HEK293 (cell line): ENCODE measurements at regions not wholly inside any gene's neighbourhood (a gene's known extent, or its start where the extent isn't known, plus 50 kb on each side); places are given as distances from the start of the nearest gene placed in this dataset.

Experiments
- CTCF ChIA-PET: fragments of 350-600 bp; formaldehyde crosslinking; extraction: SDS; loops from one replicate; lab custom pipeline; 2021; ENCODE audit warnings: antibody characterized with exemption; lab: Yijun Ruan, JAX
- POLR2A ChIA-PET: fragments of 300-600 bp; formaldehyde crosslinking; extraction: SDS; loops from one replicate; lab custom pipeline; 2020; ENCODE audit warnings: antibody characterized with exemption, inconsistent platforms; lab: Yijun Ruan, JAX
- H3K27ac ChIP-seq: fragments of 200-500 bp; sonication (Bioruptor generic); 2 replicates; pipeline ENCODE4 v1.5.1; 2014; ENCODE audit warnings: low read depth, low read length, control low read depth, inconsistent platforms; ENCODE audit errors: extremely low read depth
- H3K36me3 ChIP-seq, 2 experiments: fragments of 200-500 bp in 1 of 2; sonication (Bioruptor generic) in 1 of 2; 1 replicate in 1 of 2; 2 replicates in 1 of 2; pipeline ENCODE4 v1.5.1; 2014 to 2017; ENCODE audit warnings: inconsistent platforms in 2 of 2, low read length in 2 of 2; ENCODE audit not compliant: control insufficient read depth in 2 of 2, insufficient read depth in 1 of 2
- H3K4me1 ChIP-seq: fragments of 200-500 bp; sonication (Bioruptor generic); 2 replicates; pipeline ENCODE4 v1.5.1; 2014; ENCODE audit warnings: mild to moderate bottlenecking, low read length, inconsistent platforms; ENCODE audit not compliant: control insufficient read depth, insufficient read depth
- H3K4me3 ChIP-seq: 2 replicates; pipeline ENCODE4 v1.5.1; 2011; ENCODE audit warnings: low read depth, mild to moderate bottlenecking, control low read depth, low read length, moderate library complexity
- H3K9me3 ChIP-seq: fragments of 200-500 bp; sonication (Bioruptor generic); 2 replicates; pipeline ENCODE4 v1.5.1; 2014; ENCODE audit warnings: low read depth, low read length, inconsistent platforms; ENCODE audit not compliant: control insufficient read depth, insufficient read depth
- GLIS1 ChIP-seq: fragments of 450-650 bp; formaldehyde crosslinking; IDR thresholded peaks from 2 replicates; pipeline ENCODE4 v1.5.1; 2016; ENCODE audit warnings: missing biosample characterization, missing genetic modification characterization
- KLF9 ChIP-seq: fragments of 450-650 bp; formaldehyde crosslinking; IDR thresholded peaks from 2 replicates; pipeline ENCODE4 v1.5.1; 2016; ENCODE audit warnings: missing biosample characterization, missing genetic modification characterization, low read depth
- SALL2 ChIP-seq: fragments of 450-650 bp; formaldehyde crosslinking; IDR thresholded peaks from 2 replicates; pipeline ENCODE4 v1.5.0; 2017; ENCODE audit warnings: missing biosample characterization, mild to moderate bottlenecking, missing genetic modification characterization, borderline replicate concordance
- SP7 ChIP-seq: fragments of 450-650 bp; formaldehyde crosslinking; IDR thresholded peaks from 2 replicates; pipeline ENCODE4 v1.5.1; 2016; ENCODE audit warnings: missing biosample characterization, missing genetic modification characterization
- ZBTB49 ChIP-seq: fragments of 450-650 bp; formaldehyde crosslinking; IDR thresholded peaks from 2 replicates; pipeline ENCODE4 v1.5.1; 2016; ENCODE audit warnings: missing biosample characterization, missing genetic modification characterization, low read depth
- ZFP41 ChIP-seq: fragments of 450-650 bp; formaldehyde crosslinking; IDR thresholded peaks from 2 replicates; pipeline ENCODE4 v1.5.1; 2016; ENCODE audit warnings: missing biosample characterization, missing genetic modification characterization, borderline replicate concordance
- ZNF133 ChIP-seq: fragments of 450-650 bp; formaldehyde crosslinking; IDR thresholded peaks from 2 replicates; pipeline ENCODE4 v1.5.1; 2016; ENCODE audit warnings: missing biosample characterization, missing genetic modification characterization
- ZNF146 ChIP-seq: fragments of 450-650 bp; formaldehyde crosslinking; IDR thresholded peaks from 2 replicates; pipeline ENCODE4 v1.5.1; 2016; ENCODE audit warnings: missing biosample characterization, missing genetic modification characterization
- ZNF2 ChIP-seq: fragments of 450-650 bp; formaldehyde crosslinking; IDR thresholded peaks from 2 replicates; pipeline ENCODE4 v1.5.1; 2016; ENCODE audit warnings: missing biosample characterization, missing genetic modification characterization
- ZNF23 ChIP-seq: fragments of 450-650 bp; formaldehyde crosslinking; IDR thresholded peaks from 2 replicates; pipeline ENCODE4 v1.5.1; 2016; ENCODE audit warnings: missing biosample characterization, missing genetic modification characterization, borderline replicate concordance
- ZNF311 ChIP-seq: fragments of 450-650 bp; formaldehyde crosslinking; IDR thresholded peaks from 2 replicates; pipeline ENCODE4 v1.5.1; 2017; ENCODE audit warnings: missing biosample characterization, missing genetic modification characterization, borderline replicate concordance
- ZNF341 ChIP-seq: fragments of 450-650 bp; formaldehyde crosslinking; IDR thresholded peaks from 2 replicates; pipeline ENCODE4; 2016; ENCODE audit warnings: low read depth, missing biosample characterization, missing genetic modification characterization
- ZNF354C ChIP-seq: fragments of 450-650 bp; formaldehyde crosslinking; IDR thresholded peaks from 2 replicates; pipeline ENCODE4 v1.5.1; 2016; ENCODE audit warnings: missing biosample characterization, missing genetic modification characterization, low read depth, borderline replicate concordance
- ZNF37A ChIP-seq: fragments of 450-650 bp; IDR thresholded peaks from 2 replicates; pipeline ENCODE4 v1.5.1; 2018; ENCODE audit warnings: missing biosample characterization, missing genetic modification characterization
- ZNF544 ChIP-seq: fragments of 450-650 bp; formaldehyde crosslinking; IDR thresholded peaks from 2 replicates; pipeline ENCODE4 v1.5.0; 2017; ENCODE audit warnings: missing biosample characterization, missing genetic modification characterization
- ZNF548 ChIP-seq: fragments of 450-650 bp; formaldehyde crosslinking; IDR thresholded peaks from 2 replicates; pipeline ENCODE4 v1.5.1; 2016; ENCODE audit warnings: missing biosample characterization, missing genetic modification characterization
- ZNF558 ChIP-seq: fragments of 450-650 bp; formaldehyde crosslinking; IDR thresholded peaks from 2 replicates; pipeline ENCODE4 v1.5.1; 2016; ENCODE audit warnings: missing biosample characterization, missing genetic modification characterization
- ZNF596 ChIP-seq: fragments of 450-650 bp; IDR thresholded peaks from 2 replicates; pipeline ENCODE4 v1.5.0; 2018; ENCODE audit warnings: missing biosample characterization, mild to moderate bottlenecking, missing genetic modification characterization, moderate library complexity
- ZNF645 ChIP-seq: fragments of 450-650 bp; formaldehyde crosslinking; IDR thresholded peaks from 2 replicates; pipeline ENCODE4; 2016; ENCODE audit warnings: missing biosample characterization, missing genetic modification characterization
- ZNF701 ChIP-seq: fragments of 450-650 bp; formaldehyde crosslinking; IDR thresholded peaks from 2 replicates; pipeline ENCODE4 v1.5.1; 2016; ENCODE audit warnings: missing biosample characterization, missing genetic modification characterization
- ZNF785 ChIP-seq: fragments of 450-650 bp; formaldehyde crosslinking; IDR thresholded peaks from 2 replicates; pipeline ENCODE4 v1.5.1; 2016; ENCODE audit warnings: missing biosample characterization, missing genetic modification characterization
- ZNF792 ChIP-seq: fragments of 450-650 bp; formaldehyde crosslinking; IDR thresholded peaks from 2 replicates; pipeline ENCODE4 v1.5.1; 2016; ENCODE audit warnings: missing biosample characterization, missing genetic modification characterization
- TF ChIP-seq, protein P1 (sequence below): fragments of 450-650 bp; formaldehyde crosslinking; IDR thresholded peaks from 2 replicates; pipeline ENCODE4 v1.5.1; 2017; ENCODE audit warnings: missing biosample characterization, missing genetic modification characterization
- TF ChIP-seq, protein P2 (sequence below): fragments of 450-650 bp; formaldehyde crosslinking; IDR thresholded peaks from 2 replicates; pipeline ENCODE4 v1.5.1; 2017; ENCODE audit warnings: missing biosample characterization, missing genetic modification characterization
- TF ChIP-seq, protein P3 (sequence below): fragments of 450-650 bp; formaldehyde crosslinking; IDR thresholded peaks from 2 replicates; pipeline ENCODE4 v1.5.1; 2016; ENCODE audit warnings: missing biosample characterization, missing genetic modification characterization, borderline replicate concordance
- TF ChIP-seq, protein P4 (sequence below): fragments of 450-650 bp; formaldehyde crosslinking; IDR thresholded peaks from 2 replicates; pipeline ENCODE4 v1.5.1; 2016; ENCODE audit warnings: missing biosample characterization, missing genetic modification characterization

DNA sequence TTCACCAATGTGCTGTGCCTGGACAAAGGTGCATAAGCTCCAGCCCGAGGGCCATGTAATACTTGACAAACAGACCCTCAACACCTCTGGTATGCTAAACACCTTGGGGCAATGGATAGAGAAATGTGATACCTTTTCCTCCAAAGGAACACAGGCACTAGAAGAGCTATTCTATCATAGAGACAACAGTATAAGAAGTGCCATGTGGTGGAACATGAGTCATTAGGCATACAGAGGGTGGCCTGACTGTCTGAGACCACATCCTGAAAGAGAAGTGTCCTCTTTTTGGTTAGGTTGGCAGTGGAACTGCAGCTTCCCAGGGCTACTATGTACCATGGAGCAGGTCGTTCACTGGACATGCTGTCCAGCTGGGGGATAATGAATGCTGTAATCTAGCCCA, 153.9 kb downstream of the INSIG2 start:
- Histone ChIP-seq H3K36me3 (no peaks in the 10 kb centered on the region), H3K4me1 (no peaks in the 10 kb centered on the region), H3K27ac (no peak overlapping the region)
- POLR2A ChIA-PET: no interaction called here
- TF ChIP-seq ZNF2: no peak
- TF ChIP-seq ZNF146 (tag by site-specific recombination): no peak
- TF ChIP-seq ZNF596 (tag by site-specific recombination): no peak
- TF ChIP-seq ZNF133 (tag by site-specific recombination): no peak
- no peak for TF ChIP-seq ZNF548 (tag by site-specific recombination)
- TF ChIP-seq ZNF645 (tag by site-specific recombination): no peak
- TF ChIP-seq ZNF37A (tag by site-specific recombination): no peak
- TF ChIP-seq, protein P1, sequence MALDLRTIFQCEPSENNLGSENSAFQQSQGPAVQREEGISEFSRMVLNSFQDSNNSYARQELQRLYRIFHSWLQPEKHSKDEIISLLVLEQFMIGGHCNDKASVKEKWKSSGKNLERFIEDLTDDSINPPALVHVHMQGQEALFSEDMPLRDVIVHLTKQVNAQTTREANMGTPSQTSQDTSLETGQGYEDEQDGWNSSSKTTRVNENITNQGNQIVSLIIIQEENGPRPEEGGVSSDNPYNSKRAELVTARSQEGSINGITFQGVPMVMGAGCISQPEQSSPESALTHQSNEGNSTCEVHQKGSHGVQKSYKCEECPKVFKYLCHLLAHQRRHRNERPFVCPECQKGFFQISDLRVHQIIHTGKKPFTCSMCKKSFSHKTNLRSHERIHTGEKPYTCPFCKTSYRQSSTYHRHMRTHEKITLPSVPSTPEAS (tag by site-specific recombination): no peak
- no peak for TF ChIP-seq GLIS1 (tag by site-specific recombination)
- no peak for TF ChIP-seq ZNF558 (tag by site-specific recombination)
- TF ChIP-seq, protein P2, sequence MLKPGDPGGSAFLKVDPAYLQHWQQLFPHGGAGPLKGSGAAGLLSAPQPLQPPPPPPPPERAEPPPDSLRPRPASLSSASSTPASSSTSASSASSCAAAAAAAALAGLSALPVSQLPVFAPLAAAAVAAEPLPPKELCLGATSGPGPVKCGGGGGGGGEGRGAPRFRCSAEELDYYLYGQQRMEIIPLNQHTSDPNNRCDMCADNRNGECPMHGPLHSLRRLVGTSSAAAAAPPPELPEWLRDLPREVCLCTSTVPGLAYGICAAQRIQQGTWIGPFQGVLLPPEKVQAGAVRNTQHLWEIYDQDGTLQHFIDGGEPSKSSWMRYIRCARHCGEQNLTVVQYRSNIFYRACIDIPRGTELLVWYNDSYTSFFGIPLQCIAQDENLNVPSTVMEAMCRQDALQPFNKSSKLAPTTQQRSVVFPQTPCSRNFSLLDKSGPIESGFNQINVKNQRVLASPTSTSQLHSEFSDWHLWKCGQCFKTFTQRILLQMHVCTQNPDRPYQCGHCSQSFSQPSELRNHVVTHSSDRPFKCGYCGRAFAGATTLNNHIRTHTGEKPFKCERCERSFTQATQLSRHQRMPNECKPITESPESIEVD (tag by site-specific recombination): no peak
- TF ChIP-seq, all 188 proteins: peak for 0
- Histone ChIP-seq H3K4me3 (no peak overlapping the region), H3K9me3 (no peaks in the 10 kb centered on the region)
- CTCF ChIA-PET: interaction anchor here (1.2 to 1.6 kb wide), 2 partner anchors 21 to 196 kb away, joined by 3 to 5 read pairs; no protein-coding TSS in a partner anchor

- TF ChIP-seq ZNF792 (tag by site-specific recombination) (no peak), ZNF544 (tag by site-specific recombination) (no peak), ZBTB49 (tag by site-specific recombination) (no peak), KLF9 (tag by site-specific recombination) (no peak), SALL2 (no peak), ZNF311 (no peak), ZNF23 (tag by site-specific recombination) (no peak), ZNF354C (tag by site-specific recombination) (no peak), ZNF701 (tag by site-specific recombination) (no peak), ZFP41 (tag by site-specific recombination) (no peak), SP7 (tag by site-specific recombination) (no peak), ZNF785 (tag by site-specific recombination) (no peak), ZNF341 (no peak)
- TF ChIP-seq, protein P3, sequence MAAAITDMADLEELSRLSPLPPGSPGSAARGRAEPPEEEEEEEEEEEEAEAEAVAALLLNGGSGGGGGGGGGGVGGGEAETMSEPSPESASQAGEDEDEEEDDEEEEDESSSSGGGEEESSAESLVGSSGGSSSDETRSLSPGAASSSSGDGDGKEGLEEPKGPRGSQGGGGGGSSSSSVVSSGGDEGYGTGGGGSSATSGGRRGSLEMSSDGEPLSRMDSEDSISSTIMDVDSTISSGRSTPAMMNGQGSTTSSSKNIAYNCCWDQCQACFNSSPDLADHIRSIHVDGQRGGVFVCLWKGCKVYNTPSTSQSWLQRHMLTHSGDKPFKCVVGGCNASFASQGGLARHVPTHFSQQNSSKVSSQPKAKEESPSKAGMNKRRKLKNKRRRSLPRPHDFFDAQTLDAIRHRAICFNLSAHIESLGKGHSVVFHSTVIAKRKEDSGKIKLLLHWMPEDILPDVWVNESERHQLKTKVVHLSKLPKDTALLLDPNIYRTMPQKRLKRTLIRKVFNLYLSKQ (tag by site-specific recombination): no peak
- TF ChIP-seq, protein P4, sequence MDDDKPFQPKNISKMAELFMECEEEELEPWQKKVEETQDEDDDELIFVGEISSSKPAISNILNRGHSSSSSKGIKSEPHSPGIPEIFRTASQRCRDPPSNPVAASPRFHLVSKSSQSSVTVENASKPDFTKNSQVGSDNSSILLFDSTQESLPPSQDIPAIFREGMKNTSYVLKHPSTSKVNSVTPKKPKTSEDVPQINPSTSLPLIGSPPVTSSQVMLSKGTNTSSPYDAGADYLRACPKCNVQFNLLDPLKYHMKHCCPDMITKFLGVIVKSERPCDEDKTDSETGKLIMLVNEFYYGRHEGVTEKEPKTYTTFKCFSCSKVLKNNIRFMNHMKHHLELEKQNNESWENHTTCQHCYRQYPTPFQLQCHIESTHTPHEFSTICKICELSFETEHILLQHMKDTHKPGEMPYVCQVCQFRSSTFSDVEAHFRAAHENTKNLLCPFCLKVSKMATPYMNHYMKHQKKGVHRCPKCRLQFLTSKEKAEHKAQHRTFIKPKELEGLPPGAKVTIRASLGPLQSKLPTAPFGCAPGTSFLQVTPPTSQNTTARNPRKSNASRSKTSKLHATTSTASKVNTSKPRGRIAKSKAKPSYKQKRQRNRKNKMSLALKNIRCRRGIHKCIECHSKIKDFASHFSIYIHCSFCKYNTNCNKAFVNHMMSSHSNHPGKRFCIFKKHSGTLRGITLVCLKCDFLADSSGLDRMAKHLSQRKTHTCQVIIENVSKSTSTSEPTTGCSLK (tag by site-specific recombination): no peak
- TF ChIP-seq, all 188 proteins: peak for 0
- ChIA-PET POLR2A (interaction anchor here (0.6 kb wide), 1 partner anchor 153 kb away, joined by 3 read pairs; the partner anchor contains the start of gene INSIG2), CTCF (interaction anchor here (0.6 kb wide), 1 partner anchor 637 kb away, joined by 3 read pairs; no protein-coding TSS in a partner anchor)
- H3K27ac ChIP-seq: no peak overlapping the region
- no peaks in the 10 kb centered on the region for H3K4me1 ChIP-seq
- no peak overlapping the region for H3K4me3 ChIP-seq
- no peaks in the 10 kb centered on the region for H3K9me3 ChIP-seq
- no peaks in the 10 kb centered on the region for H3K36me3 ChIP-seq
These were observed 152.9 kb downstream of the INSIG2 start for GRCh38 chr2:118241128-118241527.
